Breast epithelium (tissue), 3 donors: ENCODE measurements at regions not wholly inside any gene's neighbourhood (a gene's known extent, or its start where the extent isn't known, plus 50 kb on each side); places are given as distances from the start of the nearest gene placed in this dataset.
"Not testable (repeated sequence)": the region's sequence is repeated elsewhere in the genome, so short reads cannot be mapped to it uniquely, and the experiment has no call there.

Experiments
- POLR2A ChIP-seq: fragments of 450-650 bp; IDR thresholded peaks from one replicate; pipeline ENCODE4 v1.6.1; 2016; ENCODE audit warnings: antibody characterized with exemption, mild to moderate bottlenecking, moderate library complexity
- POLR2AphosphoS5 ChIP-seq, 3 donors: sonication (generic); formaldehyde crosslinking; IDR thresholded peaks; one replicate each; pipeline ENCODE4 v1.6.1; 2017; ENCODE audit warnings: antibody characterized with exemption in 3 of 3
- TF ChIP-seq, protein P1 (sequence below), 3 donors: fragments of 450-650 bp; IDR thresholded peaks; one replicate each; pipeline ENCODE4 v1.5.1; 2016 to 2017; ENCODE audit warnings: antibody characterized with exemption in 3 of 3, mild to moderate bottlenecking in 3 of 3, moderate library complexity in 3 of 3

- not testable (repeated sequence) for TF ChIP-seq POLR2A; POLR2AphosphoS5 (IDR thresholded peaks at IDR 0.05)
- TF ChIP-seq, protein P1, sequence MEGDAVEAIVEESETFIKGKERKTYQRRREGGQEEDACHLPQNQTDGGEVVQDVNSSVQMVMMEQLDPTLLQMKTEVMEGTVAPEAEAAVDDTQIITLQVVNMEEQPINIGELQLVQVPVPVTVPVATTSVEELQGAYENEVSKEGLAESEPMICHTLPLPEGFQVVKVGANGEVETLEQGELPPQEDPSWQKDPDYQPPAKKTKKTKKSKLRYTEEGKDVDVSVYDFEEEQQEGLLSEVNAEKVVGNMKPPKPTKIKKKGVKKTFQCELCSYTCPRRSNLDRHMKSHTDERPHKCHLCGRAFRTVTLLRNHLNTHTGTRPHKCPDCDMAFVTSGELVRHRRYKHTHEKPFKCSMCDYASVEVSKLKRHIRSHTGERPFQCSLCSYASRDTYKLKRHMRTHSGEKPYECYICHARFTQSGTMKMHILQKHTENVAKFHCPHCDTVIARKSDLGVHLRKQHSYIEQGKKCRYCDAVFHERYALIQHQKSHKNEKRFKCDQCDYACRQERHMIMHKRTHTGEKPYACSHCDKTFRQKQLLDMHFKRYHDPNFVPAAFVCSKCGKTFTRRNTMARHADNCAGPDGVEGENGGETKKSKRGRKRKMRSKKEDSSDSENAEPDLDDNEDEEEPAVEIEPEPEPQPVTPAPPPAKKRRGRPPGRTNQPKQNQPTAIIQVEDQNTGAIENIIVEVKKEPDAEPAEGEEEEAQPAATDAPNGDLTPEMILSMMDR (IDR thresholded peaks at IDR 0.05) = peak; percentile 71 to 83 (median 82)
Observed at GRCh38 chr17:30697619-30698460, 126.7 kb downstream of the CRLF3 start.
